ENCODE measurements at regions not wholly inside any gene's neighbourhood (a gene's known extent, or its start where the extent isn't known, plus 50 kb on each side); places are given as distances from the start of the nearest gene placed in this dataset.
"Not testable (repeated sequence)": the region's sequence is repeated elsewhere in the genome, so short reads cannot be mapped to it uniquely, and the experiment has no call there.

GRCh38 chr2:216932113-216932862, 72.4 kb upstream of the TNP1 start:
- H3K27ac ChIP-seq, result no peak overlapping the region
- no peak overlapping the region for H3K4me3 ChIP-seq
- DNase-seq, result no peak
- no peak for TF ChIP-seq CTCF (IDR thresholded peaks at IDR 0.05)
- TF ChIP-seq POLR2A (IDR thresholded peaks at IDR 0.05), result no peak
- H3K9me3 ChIP-seq, result no peaks in the 10 kb centered on the region
- 80 to 88% methylated on average over 1 to 2 of the region's 2 CpGs for WGBS, 2 donors
- H3K4me1 ChIP-seq, result peaks cover 4 to 8% (median 8%) of the 10 kb centered on the region in 3 donors
- no peaks in the 10 kb centered on the region for H3K36me3 ChIP-seq
- intact Hi-C loops (cut with DNase I), result no loop called here
- no peaks in the 10 kb centered on the region for H3K27me3 ChIP-seq

- H3K27me3 ChIP-seq, result no peaks in the 10 kb centered on the region
- no peaks in the 10 kb centered on the region for H3K36me3 ChIP-seq
- H3K4me1 ChIP-seq, result no peaks in the 10 kb centered on the region
- TF ChIP-seq POLR2A (IDR thresholded peaks at IDR 0.05) (no peak), CTCF (IDR thresholded peaks at IDR 0.05) (no peak)
- WGBS, 2 donors, result 90 to 91% methylated on average over 2 of the region's 2 CpGs
- intact Hi-C loops (cut with DNase I), result no loop called here
- H3K27ac ChIP-seq, result no peak overlapping the region
- DNase-seq, result no peak
- no peak overlapping the region for H3K4me3 ChIP-seq
- H3K9me3 ChIP-seq, result no peaks in the 10 kb centered on the region
These were observed 70.9 kb upstream of the TNP1 start for GRCh38 chr2:216930716-216931115.

DNA sequence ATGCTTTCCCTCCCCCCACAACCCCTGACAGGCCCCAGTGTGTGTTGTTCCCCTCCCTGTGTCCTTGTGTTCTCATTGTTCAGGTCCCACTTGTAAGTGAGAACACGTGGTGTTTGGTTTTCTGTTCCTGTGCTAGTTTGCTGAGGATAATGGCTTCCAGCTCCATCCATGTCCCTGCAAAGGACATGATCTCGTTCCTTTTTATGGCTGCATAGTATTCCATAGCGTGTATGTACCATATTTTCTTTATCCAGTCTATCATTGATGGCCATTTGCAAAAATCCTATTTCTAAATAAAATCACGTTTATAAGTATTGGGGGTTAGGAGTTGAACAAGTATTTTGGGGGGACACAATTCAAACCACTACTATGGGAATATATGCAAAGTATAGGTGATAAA, 69.5 kb upstream of the TNP1 start:
- H3K4me1 ChIP-seq; H3K9me3 ChIP-seq; DNase-seq; H3K4me3 ChIP-seq; H3K36me3 ChIP-seq; intact Hi-C loops (cut with DNase I); H3K27me3 ChIP-seq; H3K27ac ChIP-seq: not testable (repeated sequence)
- WGBS, 2 donors, result 68 to 86% methylated on average over 4 of the region's 4 CpGs

DNA sequence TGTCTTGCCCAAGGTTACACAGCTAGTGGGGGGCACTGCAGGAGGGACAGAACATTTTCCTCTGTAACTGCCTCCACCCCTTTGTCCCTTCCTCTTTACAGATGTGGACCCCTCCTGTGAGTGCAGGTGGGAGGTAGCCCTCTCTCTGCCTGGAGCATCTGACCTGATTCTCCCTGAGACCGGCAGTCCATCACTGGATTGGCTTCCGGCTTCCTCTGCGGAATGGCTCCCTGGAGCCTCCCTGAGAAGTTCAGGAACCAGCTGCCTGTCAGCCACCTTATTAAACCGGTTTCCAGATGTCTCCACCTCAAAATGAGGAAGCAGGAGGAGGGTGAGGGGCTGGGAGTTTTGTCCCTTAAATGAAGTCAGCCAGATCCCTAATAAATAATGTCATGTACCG, 67.3 kb upstream of the TNP1 start:
- WGBS, 2 donors, result 61 to 78% methylated on average over 2 to 5 of the region's 5 CpGs
- no peaks in the 10 kb centered on the region for H3K36me3 ChIP-seq
- DNase-seq, result no peak
- H3K9me3 ChIP-seq, result no peaks in the 10 kb centered on the region
- H3K27me3 ChIP-seq, result no peaks in the 10 kb centered on the region
- TF ChIP-seq POLR2A (IDR thresholded peaks at IDR 0.05), result no peak
- TF ChIP-seq CTCF (IDR thresholded peaks at IDR 0.05), result no peak
- H3K4me3 ChIP-seq, result no peak overlapping the region
- no peak overlapping the region for H3K27ac ChIP-seq
- H3K4me1 ChIP-seq, result no peaks in the 10 kb centered on the region
- intact Hi-C loops (cut with DNase I), result no loop called here

- intact Hi-C loops (cut with DNase I), result no loop called here
- Histone ChIP-seq H3K27me3 (no peaks in the 10 kb centered on the region), H3K4me3 (no peak overlapping the region), H3K36me3 (no peaks in the 10 kb centered on the region), H3K9me3 (no peaks in the 10 kb centered on the region), H3K4me1 (no peaks in the 10 kb centered on the region), H3K27ac (no peak overlapping the region)
- no peak for TF ChIP-seq CTCF (IDR thresholded peaks at IDR 0.05)
- TF ChIP-seq POLR2A (IDR thresholded peaks at IDR 0.05), result no peak
- WGBS, 2 donors, result 83 to 84% methylated on average over 6 of the region's 6 CpGs
- no peak for DNase-seq
These were observed 65.9 kb upstream of the TNP1 start for GRCh38 chr2:216925636-216926366.
